ENCODE measurements at regions not wholly inside any gene's neighbourhood (a gene's known extent, or its start where the extent isn't known, plus 50 kb on each side); places are given as distances from the start of the nearest gene placed in this dataset.
"Not testable (repeated sequence)": the region's sequence is repeated elsewhere in the genome, so short reads cannot be mapped to it uniquely, and the experiment has no call there.

DNA sequence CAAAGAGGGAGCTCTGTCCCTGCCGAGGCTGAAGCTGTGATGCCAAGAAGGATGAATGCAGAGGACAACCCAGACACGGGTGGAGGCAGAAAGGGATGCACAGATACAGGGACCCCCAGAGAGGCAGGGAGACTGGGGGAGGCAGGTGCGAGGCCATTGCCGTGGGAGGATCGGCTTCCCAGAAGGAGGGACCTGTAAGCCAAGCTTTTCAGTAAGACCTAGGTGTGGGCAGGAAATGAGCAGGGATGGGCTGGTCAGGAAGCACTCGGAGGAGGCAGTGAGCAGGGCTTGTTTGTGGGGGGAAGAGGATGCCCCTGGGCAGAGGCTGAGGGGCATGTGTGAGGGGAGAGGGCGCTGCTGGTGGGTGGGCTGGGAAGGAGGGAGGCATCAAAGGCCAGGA, 67.7 kb upstream of the WNT4 start:
- Histone ChIP-seq H3K4me3 (no peak overlapping the region), H3K27ac (no peak overlapping the region), H3K4me1 (no peaks in the 10 kb centered on the region), H3K9me3 (no peaks in the 10 kb centered on the region), H3K27me3 (peaks cover 4 to 94% (median 88%) of the 10 kb centered on the region in 7 donors), H3K36me3 (no peaks in the 10 kb centered on the region)
- ATAC-seq (no peak), DNase-seq (no peak)
- 43 to 46% methylated on average over 7 of the region's 7 CpGs for WGBS, 2 donors
- intact Hi-C loops (cut with DNase I): no loop called here
- TF ChIP-seq, protein P1, sequence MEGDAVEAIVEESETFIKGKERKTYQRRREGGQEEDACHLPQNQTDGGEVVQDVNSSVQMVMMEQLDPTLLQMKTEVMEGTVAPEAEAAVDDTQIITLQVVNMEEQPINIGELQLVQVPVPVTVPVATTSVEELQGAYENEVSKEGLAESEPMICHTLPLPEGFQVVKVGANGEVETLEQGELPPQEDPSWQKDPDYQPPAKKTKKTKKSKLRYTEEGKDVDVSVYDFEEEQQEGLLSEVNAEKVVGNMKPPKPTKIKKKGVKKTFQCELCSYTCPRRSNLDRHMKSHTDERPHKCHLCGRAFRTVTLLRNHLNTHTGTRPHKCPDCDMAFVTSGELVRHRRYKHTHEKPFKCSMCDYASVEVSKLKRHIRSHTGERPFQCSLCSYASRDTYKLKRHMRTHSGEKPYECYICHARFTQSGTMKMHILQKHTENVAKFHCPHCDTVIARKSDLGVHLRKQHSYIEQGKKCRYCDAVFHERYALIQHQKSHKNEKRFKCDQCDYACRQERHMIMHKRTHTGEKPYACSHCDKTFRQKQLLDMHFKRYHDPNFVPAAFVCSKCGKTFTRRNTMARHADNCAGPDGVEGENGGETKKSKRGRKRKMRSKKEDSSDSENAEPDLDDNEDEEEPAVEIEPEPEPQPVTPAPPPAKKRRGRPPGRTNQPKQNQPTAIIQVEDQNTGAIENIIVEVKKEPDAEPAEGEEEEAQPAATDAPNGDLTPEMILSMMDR (IDR thresholded peaks at IDR 0.05): no peak

- H3K9me3 ChIP-seq; H3K36me3 ChIP-seq; H3K27ac ChIP-seq; ATAC-seq; H3K4me1 ChIP-seq; intact Hi-C loops (cut with DNase I); H3K4me3 ChIP-seq; DNase-seq: not testable (repeated sequence)
- WGBS, 2 donors: 80 to 84% methylated on average over 6 of the region's 6 CpGs
- peaks cover 4 to 95% (median 91%) of the 10 kb centered on the region in 7 donors for H3K27me3 ChIP-seq
These were observed 68.6 kb upstream of the WNT4 start for GRCh38 chr1:22211459-22211858.

DNA sequence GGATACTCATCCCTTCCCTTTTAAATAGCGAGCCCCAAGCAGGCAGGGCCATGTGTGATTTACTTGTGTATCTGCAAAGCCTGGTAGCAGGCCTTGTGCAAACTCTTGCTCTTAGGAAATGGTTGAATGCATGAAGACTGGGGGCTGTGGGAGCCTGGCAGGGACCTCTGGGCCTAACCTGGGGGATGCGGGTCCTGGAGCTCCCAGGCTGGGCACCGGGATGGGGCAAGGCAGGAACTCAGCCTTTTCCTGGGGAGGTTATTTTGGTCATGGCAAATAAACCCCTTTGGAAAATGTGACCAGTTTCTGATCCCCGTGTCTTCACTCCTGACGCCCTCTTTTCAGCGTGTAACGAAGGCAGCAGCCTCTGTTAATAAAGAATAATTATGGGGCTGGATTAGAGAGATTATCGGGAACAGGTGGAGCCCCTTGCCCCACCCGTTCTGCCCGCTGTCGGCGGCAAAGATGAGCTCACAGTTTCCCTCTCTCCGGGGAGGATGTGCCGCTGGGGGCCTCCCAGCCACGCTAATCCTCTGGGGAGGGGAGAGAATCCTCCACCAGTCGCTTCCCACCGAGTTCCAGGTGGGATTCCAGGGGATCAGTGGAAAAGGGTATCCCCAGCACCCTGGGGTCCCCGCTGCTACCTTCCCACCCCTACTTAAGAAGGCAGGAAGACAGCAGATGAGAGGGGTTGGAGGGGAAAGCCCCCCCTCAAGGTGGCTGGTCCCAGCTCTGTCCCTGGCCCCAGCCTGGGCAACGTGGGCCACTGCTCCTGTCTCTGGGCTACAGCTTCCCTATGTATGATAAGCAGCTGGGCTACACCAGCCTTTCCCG, 69.7 kb upstream of the WNT4 start:
- ATAC-seq: no peak
- Histone ChIP-seq H3K4me1 (no peaks in the 10 kb centered on the region), H3K36me3 (no peaks in the 10 kb centered on the region), H3K4me3 (no peak overlapping the region), H3K27me3 (peaks cover 4 to 90% (median 84%) of the 10 kb centered on the region in 7 donors), H3K27ac (no peak overlapping the region), H3K9me3 (no peaks in the 10 kb centered on the region)
- intact Hi-C loops (cut with DNase I): no loop called here
- no peak for DNase-seq
- TF ChIP-seq, protein P1 (IDR thresholded peaks at IDR 0.05): no peak
- WGBS, 2 donors: 23% methylated on average over 20 of the region's 20 CpGs

GRCh38 chr1:22216210-22216883, 73.5 kb upstream of the WNT4 start:
- Histone ChIP-seq H3K4me1 (no peaks in the 10 kb centered on the region), H3K36me3 (no peaks in the 10 kb centered on the region), H3K9me3 (no peaks in the 10 kb centered on the region), H3K27ac (no peak overlapping the region), H3K27me3 (peaks cover under 1 to 68% (median 49%) of the 10 kb centered on the region in 7 donors), H3K4me3 (no peak overlapping the region)
- WGBS, 2 donors: 49 to 53% methylated on average over 12 of the region's 12 CpGs
- intact Hi-C loops (cut with DNase I): no loop called here
- ATAC-seq: no peak
- TF ChIP-seq, protein P1 (IDR thresholded peaks at IDR 0.05): no peak
- no peak for DNase-seq

DNA sequence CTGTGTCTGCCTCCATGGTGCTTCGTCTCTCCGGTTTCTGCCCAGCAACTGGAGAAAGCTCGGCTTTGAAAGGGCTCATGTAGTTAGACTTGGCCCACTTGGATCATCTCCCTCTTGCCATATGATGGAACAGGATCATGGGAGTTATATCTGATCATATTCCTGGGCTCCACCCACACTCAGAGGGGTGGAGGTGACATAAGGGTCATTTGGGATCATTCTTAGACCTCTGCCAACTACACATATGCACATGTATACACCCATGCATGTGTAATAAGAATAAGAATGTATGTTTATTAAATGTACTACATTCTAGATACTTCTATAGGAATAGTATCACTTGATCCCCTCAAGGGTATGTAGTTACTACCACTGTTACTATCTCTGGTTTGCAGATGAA, 74.1 kb upstream of the WNT4 start:
- Histone ChIP-seq H3K27me3 (peaks cover 0 to 65% (median 47%) of the 10 kb centered on the region in 7 donors), H3K4me3 (no peak overlapping the region), H3K36me3 (no peaks in the 10 kb centered on the region), H3K27ac (no peak overlapping the region), H3K9me3 (no peaks in the 10 kb centered on the region), H3K4me1 (no peaks in the 10 kb centered on the region)
- WGBS, 2 donors: 89 to 93% methylated on average over 3 of the region's 3 CpGs
- intact Hi-C loops (cut with DNase I): no loop called here
- no peak for ATAC-seq
- TF ChIP-seq, protein P1 (IDR thresholded peaks at IDR 0.05): no peak
- no peak for DNase-seq
